ENCODE measurements at regions not wholly inside any gene's neighbourhood (a gene's known extent, or its start where the extent isn't known, plus 50 kb on each side); places are given as distances from the start of the nearest gene placed in this dataset.

GRCh38 chr6:104182811-104183210, 676.9 kb downstream of the HACE1 start:
- DNase-seq = no peak

GRCh38 chr6:104173668-104174067, 686.1 kb downstream of the HACE1 start:
- no peak for DNase-seq

- DNase-seq = no peak
Observed at GRCh38 chr6:104170401-104170800, 689.3 kb downstream of the HACE1 start.

- no peak for DNase-seq
Observed at GRCh38 chr6:104166055-104166668, 693.6 kb downstream of the HACE1 start.

GRCh38 chr6:104162036-104162669, 697.6 kb downstream of the HACE1 start:
- DNase-seq = no peak

GRCh38 chr6:104159045-104159618, 700.6 kb downstream of the HACE1 start:
- DNase-seq = no peak

- no peak for DNase-seq
Observed at GRCh38 chr6:104143757-104144156, 716.0 kb downstream of the HACE1 start.

- no peak for DNase-seq
Observed at GRCh38 chr6:104134876-104135275, 724.8 kb downstream of the HACE1 start.

GRCh38 chr6:104130343-104130742, 729.4 kb downstream of the HACE1 start:
- no peak for DNase-seq

GRCh38 chr6:104126315-104127005, 733.3 kb downstream of the HACE1 start:
- no peak for DNase-seq

- no peak for DNase-seq
Observed at GRCh38 chr6:104123227-104123626, 736.5 kb downstream of the HACE1 start.

- DNase-seq = no peak
Observed at GRCh38 chr6:104118274-104118673, 741.4 kb downstream of the HACE1 start.

- DNase-seq = no peak
Observed at GRCh38 chr6:104109806-104110205, 749.9 kb downstream of the HACE1 start.

GRCh38 chr6:104108634-104109033, 751.1 kb downstream of the HACE1 start:
- DNase-seq = no peak

- no peak for DNase-seq
Observed at GRCh38 chr6:104095661-104096416, 763.9 kb downstream of the HACE1 start.

- DNase-seq = no peak
Observed at GRCh38 chr6:104087765-104088164, 772.0 kb downstream of the HACE1 start.

- no peak for DNase-seq
Observed at GRCh38 chr6:104068281-104068680, 791.4 kb downstream of the HACE1 start.

GRCh38 chr6:104064876-104065275, 794.8 kb downstream of the HACE1 start:
- no peak for DNase-seq

GRCh38 chr6:104050455-104050854, 809.3 kb downstream of the HACE1 start:
- DNase-seq = no peak

- no peak for DNase-seq
Observed at GRCh38 chr6:104046426-104046825, 813.3 kb downstream of the HACE1 start.

- no peak for DNase-seq
Observed at GRCh38 chr6:104031346-104031745, 828.4 kb downstream of the HACE1 start.

GRCh38 chr6:104022126-104022525, 837.6 kb downstream of the HACE1 start:
- no peak for DNase-seq

GRCh38 chr6:104019075-104019753, 840.5 kb downstream of the HACE1 start:
- DNase-seq = no peak
